ENCODE measurements at regions not wholly inside any gene's neighbourhood (a gene's known extent, or its start where the extent isn't known, plus 50 kb on each side); places are given as distances from the start of the nearest gene placed in this dataset.
A peak's percentile ranks its signal among the peaks of the same experiment; 100 is the strongest.
"Not testable (repeated sequence)": the region's sequence is repeated elsewhere in the genome, so short reads cannot be mapped to it uniquely, and the experiment has no call there.

- no peaks in the 10 kb centered on the region for H3K36me3 ChIP-seq (ENCODE audit: control insufficient read depth, insufficient read depth, low read length)
- in situ Hi-C loops (cut with MboI) = no loop called here
- no TSS peak for BruUV-seq (replicated peaks)
- peak; percentile 89 for TF ChIP-seq ZNF324 (CRISPR knock-in tag; IDR thresholded peaks at IDR 0.05)
- no peak for TF ChIP-seq IFI16 (CRISPR knock-in tag; IDR thresholded peaks at IDR 0.05)
- no peaks in the 10 kb centered on the region for H3K27me3 ChIP-seq (ENCODE audit: control insufficient read depth in 2 of 2, insufficient read depth in 2 of 2, low read length in 2 of 2)
- H3K9ac ChIP-seq (ENCODE audit: insufficient read depth in 1 of 2, low read depth in 2 of 2, low read length in 2 of 2) = no peak overlapping the region
- no peaks in the 10 kb centered on the region for H3K4me1 ChIP-seq (replicated peaks in 1 of 2; ENCODE audit: control insufficient read depth in 2 of 2, insufficient read depth in 2 of 2, low read length in 2 of 2)
- ATAC-seq (no peak), FAIRE-seq (no peak), DNase-seq (ENCODE audit: extremely low read depth in 1 of 4, low spot score in 3 of 4) (no peak)
- intact Hi-C loops (cut with micrococcal nuclease) = no loop called here
- H3K27ac ChIP-seq (ENCODE audit: extremely low read depth, low read depth, low read length) = no peak overlapping the region
- H3K79me2 ChIP-seq (ENCODE audit: control insufficient read depth, insufficient read depth, low read length) = no peaks in the 10 kb centered on the region
- no peaks in the 10 kb centered on the region for H3K9me1 ChIP-seq (ENCODE audit: control insufficient read depth, insufficient read depth, low read length)
- ChIA-PET CTCF (ENCODE audit: low intra/inter-chr PET ratio) (no interaction called here), POLR2A (no interaction called here)
- H3K9me3 ChIP-seq (replicated peaks; ENCODE audit: control insufficient read depth, insufficient read depth, low read depth, low read length) = no peaks in the 10 kb centered on the region
- H2AFZ ChIP-seq (ENCODE audit: low read depth, low read length) = no peak overlapping the region
- no peaks in the 10 kb centered on the region for H4K20me1 ChIP-seq (replicated peaks; ENCODE audit: control insufficient read depth, insufficient read depth, low read length)
- H3K4me2 ChIP-seq (ENCODE audit: insufficient read depth, low read length) = no peak overlapping the region
- H3K4me3 ChIP-seq = no peak overlapping the region
Measured at GRCh38 chr17:74141612-74142011, 61.9 kb upstream of the RPL38 start.

- DNase-seq (ENCODE audit: extremely low read depth in 1 of 4, low spot score in 3 of 4); H3K36me3 ChIP-seq (ENCODE audit: control insufficient read depth, insufficient read depth, low read length); FAIRE-seq; H3K27me3 ChIP-seq (ENCODE audit: control insufficient read depth in 2 of 2, insufficient read depth in 2 of 2, low read length in 2 of 2); POLR2A ChIA-PET; in situ Hi-C loops (cut with MboI); H3K9ac ChIP-seq (ENCODE audit: insufficient read depth in 1 of 2, low read depth in 2 of 2, low read length in 2 of 2); H2AFZ ChIP-seq (ENCODE audit: low read depth, low read length); intact Hi-C loops (cut with micrococcal nuclease); H3K4me3 ChIP-seq; H3K9me3 ChIP-seq (replicated peaks; ENCODE audit: control insufficient read depth, insufficient read depth, low read depth, low read length); ATAC-seq; H3K4me1 ChIP-seq (replicated peaks in 1 of 2; ENCODE audit: control insufficient read depth in 2 of 2, insufficient read depth in 2 of 2, low read length in 2 of 2); H3K79me2 ChIP-seq (ENCODE audit: control insufficient read depth, insufficient read depth, low read length); H3K9me1 ChIP-seq (ENCODE audit: control insufficient read depth, insufficient read depth, low read length); BruUV-seq (replicated peaks); H4K20me1 ChIP-seq (replicated peaks; ENCODE audit: control insufficient read depth, insufficient read depth, low read length); H3K4me2 ChIP-seq (ENCODE audit: insufficient read depth, low read length); H3K27ac ChIP-seq (ENCODE audit: extremely low read depth, low read depth, low read length): not testable (repeated sequence)
- CTCF ChIA-PET (ENCODE audit: low intra/inter-chr PET ratio) = interaction anchor here (0.6 kb wide), 1 partner anchor 58 kb away, joined by 3 read pairs; no protein-coding TSS in a partner anchor
- 0% methylated on average over 4 of the region's 4 CpGs for WGBS (ENCODE audit: insufficient coverage, low coverage, missing lambda C conversion rate)
Measured at GRCh38 chr17:74143318-74143717, 60.2 kb upstream of the RPL38 start.
